Breast epithelium (tissue), 3 donors: ENCODE measurements at regions not wholly inside any gene's neighbourhood (a gene's known extent, or its start where the extent isn't known, plus 50 kb on each side); places are given as distances from the start of the nearest gene placed in this dataset.

Experiments
- POLR2A ChIP-seq: fragments of 450-650 bp; IDR thresholded peaks from one replicate; pipeline ENCODE4 v1.6.1; 2016; ENCODE audit warnings: antibody characterized with exemption, mild to moderate bottlenecking, moderate library complexity
- POLR2AphosphoS5 ChIP-seq, 3 donors: sonication (generic); formaldehyde crosslinking; IDR thresholded peaks; one replicate each; pipeline ENCODE4 v1.6.1; 2017; ENCODE audit warnings: antibody characterized with exemption in 3 of 3
- TF ChIP-seq, protein P1 (sequence below), 3 donors: fragments of 450-650 bp; IDR thresholded peaks; one replicate each; pipeline ENCODE4 v1.5.1; 2016 to 2017; ENCODE audit warnings: antibody characterized with exemption in 3 of 3, mild to moderate bottlenecking in 3 of 3, moderate library complexity in 3 of 3

DNA sequence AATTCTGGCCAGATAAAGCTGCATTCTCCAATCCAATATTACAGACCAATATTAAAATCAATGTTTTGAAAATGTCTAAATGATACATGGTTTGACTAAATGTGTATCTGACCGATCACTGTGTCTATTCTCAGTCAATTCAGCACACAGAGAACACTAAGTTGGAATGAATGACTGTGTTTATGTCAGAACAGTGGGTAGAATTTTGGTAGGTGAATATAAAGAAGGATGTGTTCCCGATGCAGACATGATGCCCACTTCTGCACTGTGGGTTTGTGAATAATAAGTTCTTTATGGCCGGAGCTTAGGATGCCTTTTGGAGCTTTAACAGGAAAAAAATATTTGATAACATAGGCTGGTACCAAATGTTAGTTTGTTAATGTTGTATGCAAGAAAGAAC lies 113.2 kb upstream of the GIMD1 start:
- TF ChIP-seq POLR2AphosphoS5 (IDR thresholded peaks at IDR 0.05) = no peak
- TF ChIP-seq, protein P1, sequence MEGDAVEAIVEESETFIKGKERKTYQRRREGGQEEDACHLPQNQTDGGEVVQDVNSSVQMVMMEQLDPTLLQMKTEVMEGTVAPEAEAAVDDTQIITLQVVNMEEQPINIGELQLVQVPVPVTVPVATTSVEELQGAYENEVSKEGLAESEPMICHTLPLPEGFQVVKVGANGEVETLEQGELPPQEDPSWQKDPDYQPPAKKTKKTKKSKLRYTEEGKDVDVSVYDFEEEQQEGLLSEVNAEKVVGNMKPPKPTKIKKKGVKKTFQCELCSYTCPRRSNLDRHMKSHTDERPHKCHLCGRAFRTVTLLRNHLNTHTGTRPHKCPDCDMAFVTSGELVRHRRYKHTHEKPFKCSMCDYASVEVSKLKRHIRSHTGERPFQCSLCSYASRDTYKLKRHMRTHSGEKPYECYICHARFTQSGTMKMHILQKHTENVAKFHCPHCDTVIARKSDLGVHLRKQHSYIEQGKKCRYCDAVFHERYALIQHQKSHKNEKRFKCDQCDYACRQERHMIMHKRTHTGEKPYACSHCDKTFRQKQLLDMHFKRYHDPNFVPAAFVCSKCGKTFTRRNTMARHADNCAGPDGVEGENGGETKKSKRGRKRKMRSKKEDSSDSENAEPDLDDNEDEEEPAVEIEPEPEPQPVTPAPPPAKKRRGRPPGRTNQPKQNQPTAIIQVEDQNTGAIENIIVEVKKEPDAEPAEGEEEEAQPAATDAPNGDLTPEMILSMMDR (IDR thresholded peaks at IDR 0.05) = no peak
- no peak for TF ChIP-seq POLR2A
